ENCODE measurements at regions not wholly inside any gene's neighbourhood (a gene's known extent, or its start where the extent isn't known, plus 50 kb on each side); places are given as distances from the start of the nearest gene placed in this dataset.

GRCh38 chr4:151946718-151947117 is 185.9 kb upstream of the GATB start:
- TF ChIP-seq POLR2A (IDR thresholded peaks at IDR 0.05): no peak
- TF ChIP-seq, protein P1, sequence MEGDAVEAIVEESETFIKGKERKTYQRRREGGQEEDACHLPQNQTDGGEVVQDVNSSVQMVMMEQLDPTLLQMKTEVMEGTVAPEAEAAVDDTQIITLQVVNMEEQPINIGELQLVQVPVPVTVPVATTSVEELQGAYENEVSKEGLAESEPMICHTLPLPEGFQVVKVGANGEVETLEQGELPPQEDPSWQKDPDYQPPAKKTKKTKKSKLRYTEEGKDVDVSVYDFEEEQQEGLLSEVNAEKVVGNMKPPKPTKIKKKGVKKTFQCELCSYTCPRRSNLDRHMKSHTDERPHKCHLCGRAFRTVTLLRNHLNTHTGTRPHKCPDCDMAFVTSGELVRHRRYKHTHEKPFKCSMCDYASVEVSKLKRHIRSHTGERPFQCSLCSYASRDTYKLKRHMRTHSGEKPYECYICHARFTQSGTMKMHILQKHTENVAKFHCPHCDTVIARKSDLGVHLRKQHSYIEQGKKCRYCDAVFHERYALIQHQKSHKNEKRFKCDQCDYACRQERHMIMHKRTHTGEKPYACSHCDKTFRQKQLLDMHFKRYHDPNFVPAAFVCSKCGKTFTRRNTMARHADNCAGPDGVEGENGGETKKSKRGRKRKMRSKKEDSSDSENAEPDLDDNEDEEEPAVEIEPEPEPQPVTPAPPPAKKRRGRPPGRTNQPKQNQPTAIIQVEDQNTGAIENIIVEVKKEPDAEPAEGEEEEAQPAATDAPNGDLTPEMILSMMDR (IDR thresholded peaks at IDR 0.05): no peak
